Suppressor macrophage treated with lipopolysaccharide for 1 hour (primary cell): ENCODE measurements at regions not wholly inside any gene's neighbourhood (a gene's known extent, or its start where the extent isn't known, plus 50 kb on each side); places are given as distances from the start of the nearest gene placed in this dataset.

Experiments used
- DNase-seq, 3 donors: peaks; one replicate each; pipeline ENCODE4 v3.0.0-alpha.2; 2020 to 2022

GRCh38 chr7:130912862-130913638 is 179.0 kb upstream of the KLF14 start:
- DNase-seq = peak; percentile 95 to 99 (median 97)

DNA sequence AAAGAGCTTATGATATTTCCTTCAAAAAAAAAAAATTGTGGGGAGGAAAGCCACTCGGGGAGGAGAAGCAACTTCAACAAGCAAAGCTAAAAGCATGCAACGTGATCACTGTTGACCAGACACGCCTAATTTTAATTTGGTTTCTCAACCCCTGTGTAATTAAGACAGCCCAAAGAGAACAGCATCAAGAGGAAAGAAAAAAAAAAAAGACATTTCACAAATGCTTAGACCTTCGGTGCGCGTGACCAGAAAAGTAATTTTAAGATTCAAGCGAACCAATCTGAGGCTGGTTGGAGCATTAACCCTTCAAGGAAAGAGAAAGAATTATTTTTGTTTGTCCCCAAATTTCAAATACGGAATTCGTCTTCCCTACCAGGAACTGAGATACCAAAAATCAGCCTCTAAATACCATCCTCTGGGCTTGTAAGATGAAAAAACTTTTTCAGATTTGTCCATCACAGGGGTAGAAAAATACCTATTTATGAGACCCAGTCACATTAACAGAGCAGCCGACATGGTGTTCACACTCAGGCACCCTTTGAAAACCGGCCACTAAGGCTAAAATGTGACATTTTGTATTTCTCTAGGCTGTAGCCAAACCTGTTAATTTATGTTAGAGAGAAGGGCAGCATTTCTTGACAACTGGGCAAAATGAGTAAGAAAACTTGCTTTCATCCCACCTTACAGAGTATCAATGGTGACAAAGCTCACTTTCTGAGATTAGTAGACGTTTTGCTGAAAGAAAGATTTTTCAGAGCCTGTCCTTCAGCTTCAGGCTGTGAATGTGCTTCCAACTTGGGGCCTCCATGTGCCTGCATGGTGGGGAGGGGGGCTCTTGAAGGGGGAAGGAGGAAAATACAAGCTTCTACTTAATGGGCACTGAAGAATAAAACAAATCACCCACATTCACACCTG is 179.9 kb upstream of the KLF14 start:
- DNase-seq = no peak

GRCh38 chr7:130914554-130915294 is 180.7 kb upstream of the KLF14 start:
- DNase-seq = no peak

DNA sequence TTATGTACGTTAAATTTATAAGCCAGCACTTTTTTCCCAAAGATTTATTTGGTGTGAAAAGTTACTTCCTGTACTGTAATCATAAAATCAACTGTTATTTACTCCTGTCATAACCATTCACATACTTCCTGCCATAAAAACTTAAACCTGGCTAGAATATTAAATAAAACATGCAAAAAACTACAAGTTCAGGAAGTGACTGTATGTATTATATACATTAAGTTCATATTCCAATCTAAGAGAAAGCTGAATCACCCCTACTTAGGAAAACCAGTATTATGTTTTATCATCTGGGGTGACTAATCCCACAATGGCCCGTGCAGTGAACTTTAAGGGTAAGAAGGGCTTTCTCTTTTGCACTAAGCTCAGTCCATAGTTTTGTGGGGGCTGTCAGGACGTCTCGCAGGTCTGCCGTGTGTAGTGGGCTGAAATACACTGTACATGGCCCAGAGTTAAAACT is 183.7 kb upstream of the KLF14 start:
- peak; percentile 64 to 85 (median 78) for DNase-seq

DNA sequence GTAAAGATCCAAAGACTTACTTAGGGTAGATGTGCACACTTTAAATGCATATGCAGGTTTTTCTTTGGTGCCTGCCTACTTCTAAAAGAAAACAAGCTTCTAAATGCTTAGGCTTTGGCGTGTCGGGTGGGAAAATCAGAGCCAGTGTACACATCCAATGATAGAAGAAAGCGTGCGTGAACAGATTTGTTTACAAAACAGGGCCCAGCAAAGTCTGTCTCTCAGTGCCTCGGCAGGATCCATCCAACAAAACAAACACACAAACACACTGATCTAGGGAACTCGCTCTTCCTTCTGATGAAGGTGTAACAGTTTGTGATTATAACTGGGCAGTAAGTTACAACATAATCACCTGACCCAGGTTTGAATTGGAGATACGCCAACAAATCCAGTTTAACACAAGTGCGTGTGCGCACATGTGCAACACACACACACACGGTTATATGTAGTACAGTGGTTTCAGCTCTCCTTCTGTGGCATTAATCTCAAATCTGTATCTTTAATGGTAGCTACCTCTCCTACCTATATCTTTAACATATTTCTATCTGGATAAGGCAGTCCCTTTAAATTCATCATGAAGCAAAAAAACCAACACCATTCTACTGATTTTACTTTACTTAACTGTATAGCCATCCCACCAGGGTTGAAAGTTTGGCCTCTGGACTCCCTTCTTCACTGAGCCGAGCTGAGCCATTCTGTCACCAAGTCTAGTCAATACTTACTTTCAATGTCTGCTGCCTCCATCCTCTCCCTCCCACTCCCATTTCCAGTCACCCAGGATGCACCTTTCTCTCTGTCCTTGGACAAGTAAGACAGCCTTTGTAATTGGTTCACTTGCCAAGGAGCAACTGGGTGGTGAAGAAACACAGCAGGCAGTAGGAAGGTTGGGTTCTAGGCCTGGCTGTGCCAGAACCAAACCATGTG is 184.4 kb upstream of the KLF14 start:
- DNase-seq = no peak

GRCh38 chr7:130919316-130920103 is 185.5 kb upstream of the KLF14 start:
- no peak for DNase-seq

DNA sequence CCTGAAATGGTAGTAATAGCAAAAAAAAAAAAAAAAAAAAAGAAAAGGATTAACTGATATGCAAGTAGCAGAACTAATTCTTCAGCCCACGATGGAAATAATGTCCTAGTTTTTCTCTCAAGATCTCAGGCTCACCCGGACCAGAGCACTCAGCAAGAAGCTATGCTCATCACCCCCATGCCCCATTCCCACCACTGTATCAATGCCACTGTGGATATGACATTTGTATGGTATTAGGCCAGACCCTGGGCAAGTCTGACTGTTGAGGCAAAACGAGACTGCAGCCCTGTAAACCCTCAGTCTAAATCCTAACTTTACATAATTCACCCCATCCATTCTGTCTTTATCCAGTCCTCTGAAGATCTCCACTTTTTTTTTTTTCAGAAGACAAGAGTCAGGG is 186.1 kb upstream of the KLF14 start:
- no peak for DNase-seq

- no peak for DNase-seq
Observed at GRCh38 chr7:130921391-130922180, 187.6 kb upstream of the KLF14 start.

DNA sequence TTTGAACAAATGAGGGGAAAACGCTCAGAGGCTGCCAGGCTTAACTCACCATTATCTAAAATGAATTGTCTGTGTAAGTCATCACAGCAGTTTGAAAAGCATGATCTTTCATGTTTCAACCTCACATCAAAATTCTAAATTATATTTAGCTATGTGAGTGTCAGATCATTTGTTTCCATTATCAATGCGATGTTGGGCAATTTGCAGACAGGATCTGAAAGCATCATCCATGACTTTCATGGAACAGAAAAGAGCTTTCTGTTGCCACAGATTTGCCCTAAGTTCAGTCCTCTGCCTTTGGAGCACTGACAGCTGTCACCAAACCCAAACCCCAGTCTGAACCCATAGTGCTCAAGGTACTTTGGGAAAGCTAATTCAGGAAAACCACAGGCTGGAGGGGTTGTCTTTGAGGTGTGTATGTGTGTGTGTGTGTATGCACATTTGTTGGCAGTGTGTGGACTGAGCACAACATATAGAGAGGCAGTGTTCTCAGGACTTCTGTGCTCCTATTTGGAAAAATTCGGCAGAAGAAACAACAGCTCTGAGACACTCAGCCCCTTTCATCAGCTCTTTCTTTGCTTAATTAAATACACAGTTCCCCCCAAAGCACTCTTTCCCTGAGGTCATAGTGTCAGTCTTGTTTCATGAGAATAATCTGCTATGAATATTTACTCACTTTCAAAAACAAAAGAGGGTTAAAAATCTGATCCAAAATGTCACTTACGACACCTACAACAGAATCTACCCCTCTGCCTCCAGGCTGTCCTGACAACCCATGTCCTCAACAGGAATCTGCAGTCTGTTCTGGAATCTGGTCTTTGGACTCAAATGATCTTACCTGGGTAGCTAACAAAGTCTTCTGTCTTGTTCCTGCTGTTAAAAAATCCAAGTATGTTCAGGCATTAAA is 188.5 kb upstream of the KLF14 start:
- no peak for DNase-seq

DNA sequence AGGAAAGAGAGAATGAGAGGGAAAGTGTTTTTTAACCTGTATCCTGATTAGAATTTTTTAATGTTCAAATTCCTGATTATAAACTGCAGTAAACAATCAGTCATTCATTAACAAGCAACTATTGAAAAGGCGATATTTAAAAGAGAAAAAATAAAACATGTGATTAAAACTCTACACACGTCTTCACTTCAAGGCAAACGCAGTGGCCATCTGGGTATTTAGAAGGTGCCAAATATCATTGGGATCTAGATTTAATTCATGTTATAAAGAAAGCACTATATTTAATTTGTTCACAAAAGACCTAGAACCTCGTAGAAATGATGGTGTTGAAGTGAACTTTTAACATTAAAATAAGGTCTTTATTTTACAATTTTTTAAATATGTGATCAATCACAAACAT is 189.4 kb upstream of the KLF14 start:
- no peak for DNase-seq

DNA sequence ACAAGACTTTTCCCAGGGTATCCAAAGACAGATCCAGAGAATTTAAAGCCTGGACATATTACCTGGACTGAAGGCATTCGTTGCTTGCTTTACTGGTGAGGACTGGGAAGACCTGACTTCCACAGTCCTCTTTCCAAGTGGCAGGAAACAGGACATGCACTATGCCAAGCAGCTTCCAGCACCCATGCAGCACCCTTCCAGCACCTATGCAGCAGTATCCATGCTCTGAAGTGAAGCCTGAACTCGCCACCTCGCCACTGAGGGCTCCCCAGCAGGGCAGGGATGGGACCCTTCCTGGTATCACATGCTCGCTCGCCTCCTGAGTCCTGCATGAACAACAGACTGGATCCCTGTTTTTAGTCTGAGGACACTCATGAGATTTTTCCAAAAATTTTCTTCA is 189.9 kb upstream of the KLF14 start:
- no peak for DNase-seq

DNA sequence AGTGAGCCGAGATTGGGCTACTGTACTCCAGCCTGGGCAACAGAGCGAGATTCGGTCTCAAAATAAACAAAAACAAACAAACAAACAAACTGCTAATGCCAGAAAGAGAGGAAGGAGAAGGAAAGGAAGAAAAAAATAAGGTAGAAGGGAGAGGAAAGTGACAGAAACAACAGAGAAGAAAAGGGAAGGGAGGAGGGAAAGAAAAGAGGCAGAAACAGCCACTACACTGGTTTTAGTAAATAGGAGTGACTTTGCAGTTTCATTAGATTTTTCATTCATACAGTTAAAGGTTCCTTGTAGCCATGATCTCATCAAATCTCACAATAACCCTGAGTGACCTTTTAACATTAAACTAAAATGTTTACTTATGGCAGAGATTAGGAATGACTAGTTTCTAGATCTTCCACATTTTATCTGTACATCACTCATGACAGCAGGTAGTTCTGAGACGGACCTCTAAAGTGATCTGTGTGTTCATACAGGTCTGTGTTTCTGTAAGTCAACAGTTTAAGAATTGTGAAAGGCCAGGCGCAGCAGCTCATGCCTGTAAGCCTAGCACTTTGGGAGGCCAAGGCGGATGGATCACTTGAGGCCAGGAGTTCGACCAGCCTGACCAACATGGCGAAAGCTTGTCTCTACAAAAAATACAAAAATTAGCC is 191.3 kb upstream of the KLF14 start:
- DNase-seq = no peak

GRCh38 chr7:130926001-130926691 is 192.1 kb upstream of the KLF14 start:
- DNase-seq = peak in 2 of 3 donors; percentile 22 to 64

DNA sequence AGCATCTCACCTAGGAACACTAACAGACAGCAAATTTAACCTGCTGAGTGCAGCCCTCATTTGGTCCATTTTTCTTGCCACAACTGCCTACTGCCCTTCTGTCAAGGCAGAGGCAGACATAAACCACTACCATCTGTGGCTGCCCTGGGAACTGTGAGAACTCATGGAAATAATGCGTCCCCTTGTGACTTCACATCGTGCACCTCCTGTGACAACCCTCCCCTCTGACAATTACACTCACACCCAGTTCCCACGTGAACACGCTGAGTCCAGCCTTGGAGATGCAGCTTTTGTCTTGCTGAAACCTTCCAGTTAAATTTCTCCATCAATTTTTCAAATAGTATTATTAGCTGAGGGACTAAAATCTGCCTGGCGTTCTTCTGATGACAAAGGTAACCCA is 193.1 kb upstream of the KLF14 start:
- no peak for DNase-seq

DNA sequence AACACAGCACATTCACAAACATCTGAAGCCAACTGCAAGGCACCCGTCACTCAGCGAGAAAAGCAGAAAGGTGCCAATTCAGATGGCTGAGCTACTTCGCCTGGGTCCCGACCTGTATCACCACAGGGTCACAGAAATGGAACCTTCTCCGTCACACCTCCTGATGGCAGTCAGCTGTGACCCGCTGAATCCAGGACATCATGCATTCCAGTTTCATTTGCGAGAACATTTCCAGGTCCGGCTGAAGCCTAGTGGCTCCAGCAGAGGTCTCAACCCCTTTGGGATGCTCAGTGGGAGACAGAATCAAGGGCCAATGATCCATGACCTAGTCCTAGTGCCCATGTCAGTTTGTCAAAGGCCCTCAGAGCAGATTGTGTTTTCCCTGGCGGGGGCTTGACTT is 193.6 kb upstream of the KLF14 start:
- DNase-seq = no peak

DNA sequence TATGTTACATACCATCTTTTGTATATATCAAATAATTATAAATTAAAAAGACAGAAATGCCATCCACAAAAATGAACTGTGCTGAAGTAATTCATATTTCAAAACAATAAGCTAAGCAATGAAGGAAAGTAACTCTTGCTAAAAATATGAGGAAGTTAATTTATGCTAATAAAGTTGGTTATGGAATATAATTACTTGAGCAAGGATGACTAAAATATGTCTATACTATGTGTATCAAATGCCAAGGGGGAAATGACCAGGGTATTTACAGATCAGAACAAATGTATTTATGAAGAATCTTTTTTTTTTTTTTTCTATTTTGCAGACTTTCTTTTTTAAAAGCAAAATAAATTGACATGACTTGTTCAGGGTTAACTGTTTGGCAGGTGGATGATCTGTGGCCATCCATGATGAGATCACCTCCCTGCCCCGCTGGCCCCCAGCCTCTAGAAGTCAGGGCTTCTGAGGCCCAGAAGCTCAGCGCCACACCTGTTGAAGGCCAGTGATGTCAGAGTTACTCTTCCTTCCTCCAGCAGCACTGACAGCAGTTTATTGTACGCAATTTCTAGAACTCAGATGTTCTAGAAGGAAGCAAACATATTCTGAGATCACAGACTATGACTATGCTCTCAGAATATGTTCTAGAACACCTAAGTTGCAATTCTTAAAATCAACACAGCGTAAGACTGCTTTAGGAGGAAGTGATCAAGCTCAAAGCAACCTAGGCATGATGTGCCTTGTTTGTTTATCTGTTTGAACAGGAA is 196.1 kb upstream of the KLF14 start:
- DNase-seq = peak in 2 of 3 donors; percentile 57 to 77

DNA sequence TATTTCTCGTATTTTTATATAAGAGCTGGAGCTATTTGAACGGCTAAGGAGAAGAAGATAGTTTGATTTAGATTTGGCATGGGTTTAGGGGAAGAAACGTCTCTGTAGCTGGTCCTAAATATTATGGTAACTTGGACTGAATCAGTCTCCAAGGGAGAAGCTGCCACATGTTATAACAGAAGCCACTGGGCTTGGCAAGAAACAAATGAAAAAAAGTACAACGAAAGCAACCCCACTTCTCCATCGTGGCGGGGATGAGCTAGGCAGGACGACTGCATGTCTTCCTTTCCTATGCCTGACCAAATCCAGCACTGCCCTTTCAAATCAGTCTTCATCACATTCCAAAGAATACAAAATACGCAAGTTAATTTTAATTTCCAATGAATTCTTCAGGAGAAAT is 196.7 kb upstream of the KLF14 start:
- peak in 1 of 3 donors; percentile 26 for DNase-seq
